GM18519 (cell line): ENCODE measurements at regions not wholly inside any gene's neighbourhood (a gene's known extent, or its start where the extent isn't known, plus 50 kb on each side); places are given as distances from the start of the nearest gene placed in this dataset.

Experiments used
- ATAC-seq: cut with Tn5 transposase; IDR thresholded peaks from one replicate; pipeline ENCODE4 v1.9.1; 2021; ENCODE audit warnings: mild to moderate bottlenecking, moderate library complexity; ENCODE audit not compliant: unreplicated experiment, low FRiP score

GRCh38 chr2:144217853-144218633, 301.9 kb downstream of the ZEB2 start:
- no peak for ATAC-seq

GRCh38 chr2:144215701-144216675, 303.9 kb downstream of the ZEB2 start:
- ATAC-seq, result peak; percentile 50

DNA sequence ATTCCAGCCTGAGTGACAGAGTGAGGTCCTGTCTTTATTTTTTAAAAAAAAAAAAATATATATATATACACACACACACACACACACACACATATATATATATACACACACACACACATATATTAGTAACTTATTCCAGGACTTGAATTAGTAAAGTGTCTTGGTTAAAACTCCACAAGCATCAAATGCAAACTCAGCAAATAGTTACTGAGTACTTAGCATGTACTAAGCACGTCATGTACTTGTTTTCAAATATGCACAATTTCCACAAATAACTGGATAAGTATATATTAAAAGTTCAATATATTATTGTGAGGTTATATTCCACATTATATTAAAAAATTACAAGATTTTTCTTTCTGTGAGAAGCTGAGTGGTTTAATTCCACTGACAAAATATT, 304.7 kb downstream of the ZEB2 start:
- no peak for ATAC-seq

DNA sequence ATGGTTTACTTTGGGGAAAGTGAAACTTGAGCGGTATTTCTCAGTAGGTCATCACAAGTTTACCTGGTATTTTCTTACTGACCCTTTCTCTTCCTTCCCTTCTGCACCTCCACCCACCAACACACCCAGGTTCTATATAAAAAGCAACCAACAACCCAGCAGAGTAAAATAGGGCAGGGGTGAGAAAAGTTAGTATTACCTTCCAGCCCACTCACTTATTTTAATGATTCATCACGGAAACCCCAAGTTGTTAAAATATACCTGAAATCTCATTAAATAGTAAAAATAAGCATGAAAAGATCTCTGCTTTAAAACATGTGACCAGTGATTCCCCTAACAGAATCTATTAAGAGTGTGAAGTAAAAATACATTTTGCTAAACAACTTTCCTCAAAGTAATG, 306.1 kb downstream of the ZEB2 start:
- peak; percentile 77 for ATAC-seq

- ATAC-seq, result no peak
These were observed 308.1 kb downstream of the ZEB2 start for GRCh38 chr2:144211826-144212225.

DNA sequence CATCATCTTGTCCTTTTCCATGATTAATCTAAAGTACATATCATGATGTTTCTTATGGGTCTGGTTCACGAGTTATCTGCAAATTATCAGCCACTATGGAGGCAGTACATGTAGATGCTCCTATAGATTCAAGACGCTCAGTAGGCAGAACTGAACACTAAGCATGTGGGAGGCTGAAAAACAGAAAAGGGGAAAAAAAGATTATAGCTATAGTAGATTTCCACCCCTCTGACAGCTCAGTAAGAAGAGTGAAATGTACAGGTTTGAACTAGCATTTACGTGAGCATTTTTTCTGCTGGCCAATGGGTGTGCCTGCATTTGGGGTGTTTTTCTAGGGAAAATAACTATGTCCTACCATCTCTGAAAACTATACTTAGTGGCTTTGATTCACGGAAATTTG, 308.9 kb downstream of the ZEB2 start:
- ATAC-seq, result no peak

- ATAC-seq, result no peak
These were observed 309.8 kb downstream of the ZEB2 start for GRCh38 chr2:144210076-144210475.

GRCh38 chr2:144208924-144209323, 311.0 kb downstream of the ZEB2 start:
- no peak for ATAC-seq

- ATAC-seq, result no peak
These were observed 313.9 kb downstream of the ZEB2 start for GRCh38 chr2:144206019-144206418.

GRCh38 chr2:144201868-144202468, 318.0 kb downstream of the ZEB2 start:
- ATAC-seq, result no peak

- ATAC-seq, result no peak
These were observed 318.8 kb downstream of the ZEB2 start for GRCh38 chr2:144201126-144201525.

- no peak for ATAC-seq
These were observed 321.8 kb downstream of the ZEB2 start for GRCh38 chr2:144198116-144198515.

DNA sequence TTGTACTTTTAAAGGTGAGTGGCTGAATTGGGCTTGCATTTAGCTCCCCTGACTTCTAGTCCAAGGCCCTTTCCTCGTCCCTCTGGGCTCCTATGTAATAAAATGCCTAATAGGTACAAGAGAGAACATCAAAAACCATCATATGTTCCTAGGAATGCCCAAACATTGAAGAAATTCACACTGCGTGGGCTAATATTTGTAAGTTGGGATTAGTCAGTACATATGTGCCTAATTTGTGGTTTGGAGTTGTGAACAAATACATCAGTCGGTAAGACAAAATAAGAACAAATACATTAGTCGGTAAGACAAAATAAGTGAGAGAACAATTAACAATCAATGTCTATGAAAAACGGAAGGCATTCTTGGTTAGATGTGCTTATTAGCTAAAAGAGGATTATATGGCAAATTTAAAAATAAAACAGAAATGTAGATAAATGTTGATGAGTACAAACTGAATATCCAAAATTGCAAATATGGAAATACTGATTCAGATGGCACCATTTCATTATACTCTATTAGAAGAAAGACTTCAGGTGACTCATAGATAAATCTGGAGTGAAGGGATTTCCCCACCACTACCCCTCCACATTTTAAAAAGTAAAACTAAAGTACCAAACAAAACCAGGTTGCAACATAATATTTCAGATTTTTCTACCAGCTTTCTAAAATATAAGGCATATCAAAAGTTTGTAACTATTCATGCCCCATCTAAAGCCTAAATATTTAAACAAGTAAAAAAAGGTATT, 325.4 kb downstream of the ZEB2 start:
- no peak for ATAC-seq

- ATAC-seq, result no peak
These were observed 328.9 kb downstream of the ZEB2 start for GRCh38 chr2:144190908-144191605.

- peak; percentile 91 for ATAC-seq
These were observed 336.2 kb downstream of the ZEB2 start for GRCh38 chr2:144183727-144184126.

DNA sequence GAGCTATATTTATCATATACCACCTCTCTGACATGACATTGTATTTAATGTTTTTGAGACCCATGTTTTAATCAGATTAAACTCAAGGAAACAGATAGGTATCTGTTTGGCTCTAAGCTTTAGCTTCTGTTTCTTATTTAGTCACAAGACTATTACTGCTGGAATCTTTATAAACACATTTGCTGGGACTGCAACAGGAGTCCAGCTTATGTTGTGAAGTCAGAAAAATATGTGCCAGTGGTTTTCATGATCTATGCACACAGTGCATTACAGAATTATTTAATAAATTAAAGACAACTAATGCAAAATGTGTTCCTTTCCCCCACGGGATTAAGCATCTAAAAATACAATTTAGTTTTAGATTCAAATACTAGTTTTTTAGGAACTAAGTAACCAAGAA, 338.9 kb downstream of the ZEB2 start:
- ATAC-seq, result no peak

- ATAC-seq, result no peak
These were observed 339.8 kb downstream of the ZEB2 start for GRCh38 chr2:144180131-144180530.

- no peak for ATAC-seq
These were observed 349.7 kb downstream of the ZEB2 start for GRCh38 chr2:144170179-144170578.

GRCh38 chr2:144166743-144167142, 353.2 kb downstream of the ZEB2 start:
- ATAC-seq, result no peak
